Vagina (tissue), 2 donors: ENCODE measurements at regions not wholly inside any gene's neighbourhood (a gene's known extent, or its start where the extent isn't known, plus 50 kb on each side); places are given as distances from the start of the nearest gene placed in this dataset.

Experiments
- DNase-seq, 2 donors: peaks; one replicate each; pipeline ENCODE4 v3.0.0-alpha.2; 2017; ENCODE audit errors: extremely low spot score in 2 of 2
- H3K27ac ChIP-seq: fragments of 200-600 bp; sonication (generic); one replicate; pipeline ENCODE4 v1.5.1; 2019
- H3K27me3 ChIP-seq: fragments of 200-600 bp; sonication (generic); one replicate; pipeline ENCODE4 v1.5.1; 2019
- H3K36me3 ChIP-seq, 2 donors: fragments of 200-600 bp; sonication (generic); one replicate each; pipeline ENCODE4 v1.5.1; 2017 to 2019
- H3K4me1 ChIP-seq: fragments of 200-600 bp; sonication (generic); one replicate; pipeline ENCODE4 v1.5.1; 2019
- H3K4me3 ChIP-seq, 2 donors: fragments of 200-600 bp; sonication (generic); 1 replicate in 1 of 2; 2 replicates in 1 of 2; pipeline ENCODE4 v1.5.1; 2016 to 2019
- H3K9me3 ChIP-seq: fragments of 200-600 bp; sonication (generic); one replicate; pipeline ENCODE4 v1.5.1; 2019
- CTCF ChIP-seq, 3 experiments: fragments of 450-650 bp in 2 of 3; fragments of 200-600 bp in 1 of 3; sonication (generic) in 1 of 3; IDR thresholded peaks; one replicate each; pipeline ENCODE4 v1.5.1; 2017 to 2019; ENCODE audit warnings: antibody characterized with exemption in 3 of 3, mild to moderate bottlenecking in 2 of 3, moderate library complexity in 2 of 3
- POLR2A ChIP-seq, 2 donors: fragments of 450-650 bp; IDR thresholded peaks; one replicate each; pipeline ENCODE4 v1.6.1; 2017; ENCODE audit warnings: antibody characterized with exemption in 2 of 2, mild to moderate bottlenecking in 2 of 2, moderate library complexity in 2 of 2
- POLR2AphosphoS5 ChIP-seq, 2 donors: sonication (generic); formaldehyde crosslinking; IDR thresholded peaks; one replicate each; pipeline ENCODE4 v1.9.0; 2017; ENCODE audit warnings: antibody characterized with exemption in 2 of 2, mild to moderate bottlenecking in 2 of 2, low read depth in 1 of 2; ENCODE audit not compliant: insufficient read depth in 1 of 2
- intact Hi-C: fragments of 100-400 bp; cut with DNase I; formaldehyde crosslinking; loops from one replicate; pipeline ENCODE4 v1.15.1; 2023

- no peak overlapping the region for H3K4me3 ChIP-seq
- H3K27me3 ChIP-seq: no peaks in the 10 kb centered on the region
- no peaks in the 10 kb centered on the region for H3K36me3 ChIP-seq
- no peaks in the 10 kb centered on the region for H3K4me1 ChIP-seq
- DNase-seq: no peak
- intact Hi-C loops: no loop called here
- TF ChIP-seq POLR2A (IDR thresholded peaks at IDR 0.05) (no peak), POLR2AphosphoS5 (IDR thresholded peaks at IDR 0.05; ENCODE audit: insufficient read depth in 1 of 2, low read depth in 1 of 2) (no peak), CTCF (IDR thresholded peaks at IDR 0.05) (no peak)
- H3K9me3 ChIP-seq: no peaks in the 10 kb centered on the region
- no peak overlapping the region for H3K27ac ChIP-seq
Observed at GRCh38 chr5:125134216-125135081, 388.0 kb upstream of the ZNF608 start.

DNA sequence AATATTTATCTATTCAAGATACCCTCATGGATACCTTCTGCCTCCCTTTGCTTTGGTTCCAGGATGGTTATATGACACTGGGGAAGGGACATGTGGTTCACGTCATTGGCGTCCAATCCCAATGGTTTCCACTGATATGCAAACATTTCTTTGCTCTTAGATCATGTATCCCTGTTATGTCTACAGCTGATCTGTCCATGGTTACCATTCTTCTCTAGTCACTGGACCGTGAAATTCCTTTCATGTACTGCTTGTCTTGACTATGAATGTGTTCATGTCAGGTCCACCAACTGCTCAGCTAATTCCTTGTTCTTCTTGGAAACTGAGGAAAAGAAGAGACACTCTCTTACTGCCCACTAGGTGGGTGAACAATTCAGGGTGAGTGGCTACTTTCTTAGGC is 391.1 kb upstream of the ZNF608 start:
- TF ChIP-seq POLR2AphosphoS5 (IDR thresholded peaks at IDR 0.05; ENCODE audit: insufficient read depth in 1 of 2, low read depth in 1 of 2) (no peak), POLR2A (IDR thresholded peaks at IDR 0.05) (no peak), CTCF (IDR thresholded peaks at IDR 0.05) (no peak)
- Histone ChIP-seq H3K4me3 (no peak overlapping the region), H3K4me1 (peaks cover 4% of the 10 kb centered on the region), H3K36me3 (no peaks in the 10 kb centered on the region), H3K27ac (no peak overlapping the region), H3K27me3 (no peaks in the 10 kb centered on the region), H3K9me3 (no peaks in the 10 kb centered on the region)
- DNase-seq: no peak
- intact Hi-C loops: no loop called here

DNA sequence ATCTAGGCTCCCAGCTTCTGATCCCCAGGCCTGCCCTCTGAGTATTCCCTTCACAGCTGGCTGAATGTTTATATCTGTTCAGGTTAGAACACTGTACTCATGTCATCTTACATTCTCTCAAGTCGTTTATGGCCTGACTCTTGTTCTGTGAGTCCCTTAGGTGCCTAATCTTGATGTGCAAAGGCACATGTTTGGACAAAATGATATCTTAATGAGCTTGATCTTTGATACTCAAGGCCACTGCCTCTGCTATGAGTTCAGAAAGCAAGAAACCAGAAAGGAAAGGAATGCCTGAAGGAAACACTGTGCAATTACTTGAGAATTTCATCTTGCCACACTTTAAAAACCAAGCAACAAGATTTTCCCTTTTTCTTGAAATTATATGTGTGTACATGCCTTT is 391.8 kb upstream of the ZNF608 start:
- Histone ChIP-seq H3K36me3 (no peaks in the 10 kb centered on the region), H3K27me3 (no peaks in the 10 kb centered on the region), H3K27ac (no peak overlapping the region), H3K9me3 (no peaks in the 10 kb centered on the region), H3K4me3 (no peak overlapping the region), H3K4me1 (peaks cover 4% of the 10 kb centered on the region)
- DNase-seq: no peak
- intact Hi-C loops: no loop called here
- TF ChIP-seq CTCF (IDR thresholded peaks at IDR 0.05) (no peak), POLR2A (IDR thresholded peaks at IDR 0.05) (no peak), POLR2AphosphoS5 (IDR thresholded peaks at IDR 0.05; ENCODE audit: insufficient read depth in 1 of 2, low read depth in 1 of 2) (no peak)

GRCh38 chr5:125139590-125139989 is 393.2 kb upstream of the ZNF608 start:
- intact Hi-C loops: no loop called here
- DNase-seq: no peak
- Histone ChIP-seq H3K36me3 (no peaks in the 10 kb centered on the region), H3K27ac (no peak overlapping the region), H3K4me3 (no peak overlapping the region), H3K27me3 (no peaks in the 10 kb centered on the region), H3K9me3 (no peaks in the 10 kb centered on the region), H3K4me1 (peaks cover 4% of the 10 kb centered on the region)
- TF ChIP-seq CTCF (IDR thresholded peaks at IDR 0.05): no peak

DNA sequence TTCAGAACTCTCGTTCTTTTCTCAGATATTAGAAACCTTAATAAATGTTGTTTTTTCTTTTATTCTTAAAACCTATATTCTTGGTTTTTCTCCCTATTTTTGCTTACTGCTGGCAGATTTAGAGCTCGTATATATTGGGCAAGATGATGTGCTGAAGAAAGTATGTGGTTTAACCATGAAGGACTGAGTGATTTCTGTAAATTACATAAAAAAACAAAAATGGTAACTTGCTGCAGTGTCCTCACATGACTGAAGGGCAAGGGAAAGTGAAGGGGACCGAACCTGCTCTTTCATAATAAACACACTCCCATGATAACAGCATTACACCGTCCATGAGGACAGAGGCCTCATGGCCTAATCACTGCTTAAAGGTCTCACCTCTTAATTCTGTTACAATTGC is 393.8 kb upstream of the ZNF608 start:
- no peak overlapping the region for H3K4me3 ChIP-seq
- H3K27ac ChIP-seq: no peak overlapping the region
- no peaks in the 10 kb centered on the region for H3K27me3 ChIP-seq
- H3K4me1 ChIP-seq: peaks cover 4% of the 10 kb centered on the region
- H3K9me3 ChIP-seq: no peaks in the 10 kb centered on the region
- no peaks in the 10 kb centered on the region for H3K36me3 ChIP-seq
- no peak for DNase-seq
- TF ChIP-seq POLR2AphosphoS5 (IDR thresholded peaks at IDR 0.05; ENCODE audit: insufficient read depth in 1 of 2, low read depth in 1 of 2): no peak
- intact Hi-C loops: no loop called here
